ENCODE measurements at regions not wholly inside any gene's neighbourhood (a gene's known extent, or its start where the extent isn't known, plus 50 kb on each side); places are given as distances from the start of the nearest gene placed in this dataset.
A peak's percentile ranks its signal among the peaks of the same experiment; 100 is the strongest.

GRCh38 chr20:51202304-51202703 lies 179.4 kb upstream of the KCNG1 start (continued):
- TF ChIP-seq CSRNP3 (CRISPR knock-in tag; IDR thresholded peaks at IDR 0.05) (no peak), ZC3H10 (CRISPR knock-in tag; IDR thresholded peaks at IDR 0.05) (no peak)

GRCh38 chr20:51199920-51200319 lies 177.0 kb upstream of the KCNG1 start:
- peak; percentile 42; the same call in 1 of the 3 replicates for ATAC-seq
- TF ChIP-seq SNAI2 (CRISPR knock-in tag; IDR thresholded peaks at IDR 0.05), result no peak

GRCh38 chr20:51198876-51199523 lies 176.1 kb upstream of the KCNG1 start:
- TF ChIP-seq CREB5 (CRISPR knock-in tag; IDR thresholded peaks at IDR 0.05; ENCODE audit: low read depth) (no peak), CSRNP3 (CRISPR knock-in tag; IDR thresholded peaks at IDR 0.05) (no peak)
- ATAC-seq, result no peak

GRCh38 chr20:51198238-51198637 lies 175.3 kb upstream of the KCNG1 start:
- TF ChIP-seq SNAI2 (CRISPR knock-in tag; IDR thresholded peaks at IDR 0.05) (no peak), CSDC2 (CRISPR knock-in tag; IDR thresholded peaks at IDR 0.05) (no peak), ZNF70 (CRISPR knock-in tag; IDR thresholded peaks at IDR 0.05) (no peak), ZFP3 (CRISPR knock-in tag; IDR thresholded peaks at IDR 0.05) (no peak), PPARA (CRISPR knock-in tag; IDR thresholded peaks at IDR 0.05; ENCODE audit: borderline replicate concordance) (no peak), ZNF565 (CRISPR knock-in tag; conservative IDR thresholded peaks at IDR 0.05; ENCODE audit: low read depth) (no peak), ZNF8 (CRISPR knock-in tag; IDR thresholded peaks at IDR 0.05) (no peak), TSHZ2 (CRISPR knock-in tag; IDR thresholded peaks at IDR 0.05) (no peak), GLIS3 (CRISPR knock-in tag; IDR thresholded peaks at IDR 0.05) (no peak), ARNTL (CRISPR knock-in tag; IDR thresholded peaks at IDR 0.05; ENCODE audit: borderline replicate concordance, low read depth) (no peak), ZFP30 (CRISPR knock-in tag; IDR thresholded peaks at IDR 0.05) (no peak), PATZ1 (CRISPR knock-in tag; IDR thresholded peaks at IDR 0.05; ENCODE audit: borderline replicate concordance) (no peak), TCF4 (CRISPR knock-in tag; IDR thresholded peaks at IDR 0.05; ENCODE audit: borderline replicate concordance) (no peak)
- no peak for ATAC-seq

GRCh38 chr20:51196991-51197651 lies 174.2 kb upstream of the KCNG1 start:
- ATAC-seq, result no peak
- TF ChIP-seq PATZ1 (CRISPR knock-in tag; IDR thresholded peaks at IDR 0.05; ENCODE audit: borderline replicate concordance), result no peak
- TF ChIP-seq ZNF8 (CRISPR knock-in tag; IDR thresholded peaks at IDR 0.05), result no peak
- no peak for TF ChIP-seq ISL1 (CRISPR knock-in tag; IDR thresholded peaks at IDR 0.05)
- TF ChIP-seq TOX (CRISPR knock-in tag; IDR thresholded peaks at IDR 0.05; ENCODE audit: borderline replicate concordance), result no peak
- no peak for TF ChIP-seq ARNTL (CRISPR knock-in tag; IDR thresholded peaks at IDR 0.05; ENCODE audit: borderline replicate concordance, low read depth)
- TF ChIP-seq CSDC2 (CRISPR knock-in tag; IDR thresholded peaks at IDR 0.05), result no peak
- TF ChIP-seq POU6F1 (CRISPR knock-in tag; IDR thresholded peaks at IDR 0.05; ENCODE audit: borderline replicate concordance, low read depth), result no peak
- TF ChIP-seq RARB (CRISPR knock-in tag; IDR thresholded peaks at IDR 0.05), result no peak

All from SK-N-SH treated with all-trans-retinoic acid at 6 μM for 48 hours (cell line).